ENCODE measurements at regions not wholly inside any gene's neighbourhood (a gene's known extent, or its start where the extent isn't known, plus 50 kb on each side); places are given as distances from the start of the nearest gene placed in this dataset.

GRCh38 chrX:110432091-110432905 lies 73.7 kb downstream of the RTL9 start:
- no peak for DNase-seq (ENCODE audit: low read depth)

DNA sequence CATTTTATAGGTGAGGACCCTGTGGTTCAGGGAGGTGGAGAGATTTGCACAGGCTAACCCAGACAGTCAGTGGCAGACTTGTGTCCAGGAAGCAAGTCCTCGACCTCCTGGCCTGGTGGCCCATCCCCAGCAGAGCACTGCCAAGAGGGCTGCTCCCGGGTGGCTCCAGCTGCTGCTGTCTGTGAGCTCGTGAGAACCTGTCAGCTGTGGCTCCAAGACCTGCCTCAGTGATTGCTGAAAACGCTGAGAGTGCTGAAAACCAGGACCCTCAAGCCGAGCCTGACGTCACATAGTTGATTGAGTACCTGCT lies 74.2 kb downstream of the RTL9 start:
- DNase-seq (ENCODE audit: low read depth), result no peak

- DNase-seq (ENCODE audit: low read depth), result no peak
These were observed 76.5 kb downstream of the RTL9 start for GRCh38 chrX:110435196-110435595.

DNA sequence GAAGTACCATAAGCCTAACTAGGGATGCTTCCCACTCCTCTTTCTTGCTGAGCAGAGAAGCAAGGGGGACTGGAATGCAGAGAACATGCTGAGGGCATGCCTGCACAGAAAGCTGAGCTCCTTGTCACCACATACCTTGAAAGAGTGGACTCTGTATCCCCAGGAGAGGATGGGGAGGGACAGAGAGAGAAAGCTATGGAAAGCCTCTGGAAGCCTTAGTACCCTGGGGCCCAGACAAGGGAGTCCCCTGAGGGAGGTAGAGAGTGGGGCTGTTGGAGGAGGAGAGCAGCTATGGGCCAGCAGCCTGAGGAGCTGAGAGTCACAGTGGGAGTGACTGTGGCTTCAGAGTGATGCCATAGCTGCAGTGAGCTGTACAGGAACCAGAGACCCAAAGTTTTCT lies 77.9 kb downstream of the RTL9 start:
- DNase-seq (ENCODE audit: low read depth), result no peak

DNA sequence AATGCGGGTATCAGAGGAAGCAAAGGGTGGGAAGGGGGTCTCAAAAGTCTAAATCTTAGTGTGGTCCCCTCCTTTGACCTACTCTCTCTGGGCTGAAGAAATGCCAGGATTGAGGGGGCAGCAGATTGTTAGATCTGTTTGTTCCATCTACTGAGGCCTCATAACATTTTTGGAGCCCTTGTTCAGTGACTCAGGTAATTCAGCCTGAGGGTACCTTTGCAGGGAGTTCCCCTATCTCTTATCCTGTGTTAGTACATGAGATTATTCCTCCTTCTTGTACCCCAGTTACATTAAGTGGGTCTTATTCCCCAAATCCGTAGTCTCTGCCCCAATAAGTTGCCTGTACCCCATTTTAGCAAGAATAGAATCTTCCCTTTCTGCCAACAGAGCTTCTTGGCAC lies 79.0 kb downstream of the RTL9 start:
- no peak for DNase-seq (ENCODE audit: low read depth)

DNA sequence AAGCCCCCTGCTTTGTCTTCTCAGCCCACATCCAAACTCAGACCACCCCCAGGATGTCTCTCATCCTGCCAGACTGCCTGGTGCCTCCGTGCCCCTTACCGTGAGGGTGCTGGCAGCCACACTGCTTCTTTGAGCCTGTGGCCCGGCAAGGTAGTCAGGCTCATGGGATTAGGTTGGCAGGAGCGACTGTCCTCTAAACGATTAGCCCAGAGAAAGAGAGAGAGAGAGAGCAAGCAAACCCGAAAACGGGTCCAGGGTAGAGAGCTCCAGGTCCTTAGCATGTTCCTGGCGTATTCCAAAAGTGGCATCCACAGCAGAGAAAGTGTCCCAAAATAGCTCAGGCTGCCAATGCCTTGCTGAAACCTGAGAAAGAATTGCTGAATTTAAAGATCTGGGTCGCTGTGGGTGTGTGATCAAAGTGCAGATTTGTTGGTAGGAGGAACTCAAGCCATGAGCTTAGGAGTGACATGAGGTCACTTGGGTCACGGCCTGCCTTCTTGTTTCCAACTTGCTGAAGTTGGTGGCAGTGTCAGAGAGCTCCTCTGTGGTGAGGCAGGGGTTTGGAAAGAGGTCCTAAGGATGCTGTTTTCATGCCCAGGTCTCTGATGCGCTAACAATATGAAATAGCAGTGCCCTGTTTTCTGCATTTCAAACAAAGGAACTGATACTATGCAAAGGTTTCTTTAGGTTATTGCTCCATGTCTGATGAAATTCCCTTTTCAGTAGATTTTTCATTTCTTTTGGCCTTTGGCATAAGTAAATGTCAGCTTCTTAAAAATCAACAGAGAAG lies 81.6 kb downstream of the RTL9 start:
- no peak for DNase-seq (ENCODE audit: low read depth)

GRCh38 chrX:110442635-110443034 lies 84.0 kb downstream of the RTL9 start:
- DNase-seq (ENCODE audit: low read depth), result no peak

GRCh38 chrX:110444996-110445395 lies 86.3 kb downstream of the RTL9 start:
- DNase-seq (ENCODE audit: low read depth), result no peak

DNA sequence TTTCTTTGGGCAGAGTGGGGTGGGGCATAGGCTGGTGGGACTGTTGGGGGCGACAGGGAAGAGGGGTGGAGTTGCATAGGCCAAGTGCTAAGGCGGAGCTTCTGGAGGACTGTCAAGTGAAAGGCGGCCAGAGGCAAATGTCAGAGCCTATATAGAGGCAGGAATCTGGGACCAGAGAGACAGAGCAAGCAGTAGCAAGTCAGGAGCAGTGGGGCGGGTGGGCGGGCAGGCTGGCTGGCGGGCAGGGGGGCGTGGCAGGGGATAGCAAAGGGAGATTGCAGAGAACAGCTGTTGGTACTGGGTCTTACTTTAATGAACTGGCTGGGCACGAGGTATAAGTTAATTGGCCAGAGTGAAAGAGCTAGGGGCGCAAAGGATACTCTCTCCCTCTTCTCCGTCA lies 89.8 kb downstream of the RTL9 start:
- DNase-seq (ENCODE audit: low read depth), result no peak

DNA sequence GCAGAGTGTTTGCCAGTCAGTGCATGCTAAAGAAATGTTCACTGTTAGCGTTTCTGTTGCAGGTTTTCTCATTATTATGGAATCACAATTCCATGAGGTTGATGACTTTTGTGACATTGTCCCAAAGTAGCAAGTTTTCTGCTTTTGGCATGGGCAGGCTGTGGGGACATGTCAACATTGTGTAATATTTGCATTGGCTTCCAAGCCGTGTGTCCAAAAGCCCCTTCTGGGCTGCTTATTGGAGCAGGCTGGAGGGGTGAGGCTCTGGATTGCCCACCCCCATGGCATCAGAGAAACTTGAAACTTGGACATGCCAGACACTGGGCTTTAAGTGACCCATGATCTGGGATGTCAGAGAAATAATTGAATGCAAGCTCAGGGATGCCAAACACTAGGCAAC lies 90.7 kb downstream of the RTL9 start:
- DNase-seq (ENCODE audit: low read depth), result no peak

DNA sequence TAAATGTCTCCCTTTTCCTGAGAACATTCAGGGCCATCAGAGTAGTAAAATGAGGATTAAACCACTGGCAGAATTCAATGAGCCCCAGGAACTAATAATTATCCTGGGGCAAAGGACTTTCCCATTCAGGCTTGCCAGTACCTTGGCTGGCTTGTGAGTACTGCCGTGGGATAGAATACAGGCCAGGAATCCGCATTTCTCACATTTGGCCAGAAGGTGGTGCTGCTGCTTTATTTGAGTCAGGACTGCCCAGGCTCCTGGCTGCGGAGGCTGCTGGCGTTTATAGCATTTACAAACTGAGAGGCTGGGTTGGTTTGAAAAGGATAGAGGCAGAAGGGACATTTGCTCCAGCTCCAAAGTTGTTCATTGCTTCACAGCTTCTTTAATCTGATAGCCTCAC lies 91.4 kb downstream of the RTL9 start:
- DNase-seq (ENCODE audit: low read depth), result no peak

- no peak for DNase-seq (ENCODE audit: low read depth)
These were observed 95.7 kb downstream of the RTL9 start for GRCh38 chrX:110454336-110454735.

DNA sequence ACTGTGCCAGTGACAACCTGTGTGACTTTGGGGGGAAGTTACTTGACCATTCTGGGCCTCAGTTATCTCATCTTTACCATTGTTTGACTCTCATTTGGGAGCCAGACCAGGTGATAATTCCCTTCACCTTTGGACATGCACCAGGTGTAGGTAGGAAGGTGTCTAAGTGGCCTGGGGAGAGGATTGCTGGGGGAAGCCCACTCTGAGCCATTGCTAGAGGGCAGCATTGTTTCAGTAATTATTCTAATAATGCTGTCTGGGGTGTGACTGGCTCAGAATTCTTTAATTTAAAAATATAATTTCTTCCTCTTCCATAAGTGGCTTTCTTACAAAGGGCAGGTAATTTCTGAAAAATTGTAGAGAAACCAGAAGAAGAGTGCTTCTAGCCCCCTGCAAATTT lies 104.3 kb downstream of the RTL9 start:
- no peak for DNase-seq (ENCODE audit: low read depth)

DNA sequence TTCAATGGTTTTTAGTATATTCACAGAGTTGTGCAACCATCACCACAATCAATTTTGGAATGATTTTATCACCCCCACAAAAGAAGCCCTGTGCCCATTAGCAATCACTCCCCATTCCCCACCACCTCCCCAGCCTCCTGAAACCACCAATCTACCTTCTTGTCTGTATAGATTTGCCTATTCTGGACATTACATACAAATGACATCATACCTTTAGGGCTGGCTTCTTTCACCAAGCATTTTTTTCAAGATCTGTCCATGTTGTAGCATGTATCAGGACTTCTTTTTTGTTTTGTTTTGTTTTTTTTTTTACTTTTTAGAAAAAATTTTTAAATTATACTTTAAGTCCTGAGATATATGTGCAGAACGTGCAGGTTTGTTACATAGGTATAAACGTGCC lies 108.1 kb downstream of the RTL9 start:
- DNase-seq (ENCODE audit: low read depth), result no peak

DNA sequence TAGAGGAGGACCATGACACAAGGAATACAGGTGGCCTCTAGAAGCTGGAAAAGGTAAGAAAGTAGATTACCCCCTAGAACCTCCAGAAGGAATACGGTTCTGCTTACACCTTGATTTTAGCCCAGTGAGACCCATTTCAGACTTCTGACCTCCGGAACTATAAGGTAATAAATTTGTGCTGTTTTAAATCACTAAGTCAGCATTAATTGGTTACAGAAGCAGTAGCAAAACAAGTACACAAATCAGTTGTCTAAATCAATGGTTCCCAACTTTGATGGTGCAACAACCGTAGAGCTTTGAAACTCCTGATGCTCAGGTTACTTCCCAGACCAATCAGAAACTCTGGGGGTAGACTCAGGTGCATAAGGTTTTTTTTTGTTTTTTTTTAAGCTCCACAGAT lies 113.6 kb downstream of the RTL9 start:
- DNase-seq (ENCODE audit: low read depth), result no peak

DNA sequence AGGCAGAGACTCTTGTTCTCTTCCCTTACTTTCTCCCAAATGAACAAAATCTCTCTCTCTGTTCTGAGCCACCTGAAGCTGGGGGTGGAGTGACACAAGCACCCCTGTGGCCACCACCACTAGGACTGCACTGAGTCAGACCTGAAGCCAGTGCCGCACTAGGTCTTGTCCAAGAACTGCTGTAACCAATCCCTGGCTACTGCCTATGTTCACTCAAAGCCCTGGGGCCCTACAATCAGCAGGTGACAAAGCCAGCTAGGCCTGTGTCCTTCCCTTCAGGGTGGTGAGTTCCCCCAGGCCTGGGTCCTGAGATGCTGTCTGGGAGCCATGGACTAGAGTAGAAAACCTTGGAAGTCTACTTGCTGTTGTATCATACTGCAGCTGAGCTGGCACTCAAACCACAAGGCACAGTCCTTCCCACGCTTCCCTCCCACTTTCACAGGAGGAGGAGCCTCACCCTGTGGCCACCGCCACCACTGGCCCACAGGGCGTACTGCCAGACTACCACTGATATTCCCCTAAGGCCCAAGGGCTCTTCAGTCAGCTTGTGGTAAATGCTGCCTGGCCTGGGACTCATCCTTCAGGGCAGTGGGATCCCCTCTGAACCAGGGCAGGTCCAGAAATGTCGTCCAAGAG lies 119.1 kb downstream of the RTL9 start:
- DNase-seq (ENCODE audit: low read depth), result no peak

GRCh38 chrX:110491846-110492620 lies 133.4 kb downstream of the RTL9 start:
- no peak for DNase-seq (ENCODE audit: low read depth)

- DNase-seq (ENCODE audit: low read depth), result no peak
These were observed 146.3 kb downstream of the RTL9 start for GRCh38 chrX:110504947-110505346.

- DNase-seq (ENCODE audit: low read depth), result no peak
These were observed 151.3 kb downstream of the RTL9 start for GRCh38 chrX:110509755-110510532.

- no peak for DNase-seq (ENCODE audit: low read depth)
These were observed 152.6 kb downstream of the RTL9 start for GRCh38 chrX:110511238-110511637.

DNA sequence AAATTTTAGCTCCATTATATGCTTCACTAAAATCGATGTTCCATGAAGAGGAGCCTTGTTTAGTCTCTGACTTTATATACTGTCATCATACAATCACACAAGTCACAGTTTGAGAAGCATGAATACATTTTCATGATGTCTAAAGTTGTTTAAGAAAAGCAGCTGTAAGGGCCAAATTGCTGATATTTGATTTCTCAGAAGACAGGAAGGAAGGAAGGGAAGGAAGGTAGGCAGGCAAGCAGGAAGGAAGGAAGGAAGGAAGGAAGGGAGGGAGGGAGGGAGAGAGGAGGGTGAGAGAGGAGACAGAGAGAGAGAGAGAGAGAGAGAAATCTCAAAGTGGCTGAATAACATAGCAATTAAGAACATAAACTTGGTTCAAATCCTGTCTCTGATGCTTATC lies 153.7 kb downstream of the RTL9 start:
- no peak for DNase-seq (ENCODE audit: low read depth)

DNA sequence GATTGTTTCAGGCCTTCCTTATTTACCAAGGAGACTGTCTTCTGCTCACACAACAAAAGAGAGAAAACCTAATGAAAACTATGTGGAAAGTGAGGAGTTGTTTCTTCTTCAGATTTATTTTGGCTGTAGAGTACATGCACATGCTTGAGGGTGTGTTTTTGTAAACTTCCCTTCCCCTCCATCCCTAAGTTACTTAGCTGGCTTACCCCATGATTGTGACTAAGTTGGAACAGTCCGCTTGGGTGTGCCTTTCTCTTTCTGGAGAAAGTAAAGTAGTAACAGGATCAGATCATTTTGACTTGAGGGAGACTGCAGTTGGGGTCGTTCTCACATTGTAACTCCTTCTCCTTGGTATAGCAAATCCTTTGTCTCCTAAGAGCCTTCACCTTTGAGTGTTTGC lies 155.9 kb downstream of the RTL9 start:
- no peak for DNase-seq (ENCODE audit: low read depth)

All from stimulated activated CD8-positive, alpha-beta memory T cell treated with anti-CD3 and anti-CD28 coated beads, Interleukin-15, amount 100 ng/mL, for 24 hours (primary cell).